Muscle of leg (tissue), 3 donors: ENCODE measurements at regions not wholly inside any gene's neighbourhood (a gene's known extent, or its start where the extent isn't known, plus 50 kb on each side); places are given as distances from the start of the nearest gene placed in this dataset.

Source experiments
- DNase-seq: peaks from one replicate; pipeline ENCODE4 v3.0.0; 2013
- H3K27ac ChIP-seq: one replicate; pipeline ENCODE4 v1.5.1; 2013; ENCODE audit warnings: mild to moderate bottlenecking, low read length, control low read depth
- H3K27me3 ChIP-seq: one replicate; pipeline ENCODE4 v1.6.1; 2013; ENCODE audit warnings: low read length; ENCODE audit not compliant: control insufficient read depth, insufficient read depth
- H3K36me3 ChIP-seq: one replicate; pipeline ENCODE4 v1.6.1; 2013; ENCODE audit warnings: low read length; ENCODE audit not compliant: control insufficient read depth, insufficient read depth
- H3K4me1 ChIP-seq: one replicate; pipeline ENCODE4 v1.6.1; 2013; ENCODE audit warnings: low read length; ENCODE audit not compliant: control insufficient read depth, insufficient read depth
- H3K4me3 ChIP-seq: one replicate; pipeline ENCODE4 v1.5.1; 2013; ENCODE audit warnings: low read length, control low read depth
- H3K9me3 ChIP-seq: replicated peaks from 2 replicates; pipeline ENCODE4 v1.6.1; 2013; ENCODE audit warnings: low read depth, low read length; ENCODE audit not compliant: control insufficient read depth
- WGBS: methylation state at CpG from one replicate; pipeline ENCODE4 v1.1.5; 2013; ENCODE audit warnings: missing lambda C conversion rate; ENCODE audit not compliant: insufficient coverage; 5-methylcytosine and 5-hydroxymethylcytosine counted together

GRCh38 chr9:95762322-95762721 is 113.2 kb upstream of the ERCC6L2 start:
- Histone ChIP-seq H3K4me3 (no peak overlapping the region), H3K36me3 (no peaks in the 10 kb centered on the region), H3K27me3 (peaks cover 3% of the 10 kb centered on the region), H3K27ac (no peak overlapping the region), H3K9me3 (no peaks in the 10 kb centered on the region), H3K4me1 (peaks cover 10% of the 10 kb centered on the region)
- DNase-seq: no peak
- 92% methylated on average over 2 of the region's 6 CpGs for WGBS

GRCh38 chr9:95760791-95761190 is 114.7 kb upstream of the ERCC6L2 start:
- Histone ChIP-seq H3K4me3 (no peak overlapping the region), H3K27me3 (no peaks in the 10 kb centered on the region), H3K4me1 (peaks cover 13% of the 10 kb centered on the region), H3K36me3 (no peaks in the 10 kb centered on the region), H3K9me3 (no peaks in the 10 kb centered on the region), H3K27ac (no peak overlapping the region)
- WGBS: 47% methylated on average over 7 of the region's 8 CpGs
- no peak for DNase-seq

GRCh38 chr9:95757439-95757838 is 118.1 kb upstream of the ERCC6L2 start:
- WGBS: 76% methylated on average over 4 of the region's 6 CpGs
- Histone ChIP-seq H3K27me3 (peaks cover 3% of the 10 kb centered on the region), H3K4me1 (peaks cover 30% of the 10 kb centered on the region), H3K36me3 (no peaks in the 10 kb centered on the region), H3K9me3 (no peaks in the 10 kb centered on the region), H3K4me3 (no peak overlapping the region), H3K27ac (no peak overlapping the region)
- peak; percentile 41 for DNase-seq

- H3K4me3 ChIP-seq: no peak overlapping the region
- peak; percentile 60 for DNase-seq
- peaks cover 34% of the 10 kb centered on the region for H3K4me1 ChIP-seq
- peaks cover 7% of the 10 kb centered on the region for H3K27me3 ChIP-seq
- H3K36me3 ChIP-seq: no peaks in the 10 kb centered on the region
- no CpG with 5 or more reads among the region's 4 CpGs for WGBS
- no peak overlapping the region for H3K27ac ChIP-seq
- H3K9me3 ChIP-seq: no peaks in the 10 kb centered on the region
These were observed 118.5 kb upstream of the ERCC6L2 start for GRCh38 chr9:95756986-95757385.

GRCh38 chr9:95756101-95756500 is 119.4 kb upstream of the ERCC6L2 start:
- H3K9me3 ChIP-seq: no peaks in the 10 kb centered on the region
- DNase-seq: no peak
- peaks cover 9% of the 10 kb centered on the region for H3K27me3 ChIP-seq
- WGBS: no CpG with 5 or more reads among the region's 3 CpGs
- no peak overlapping the region for H3K27ac ChIP-seq
- H3K4me1 ChIP-seq: peaks cover 36% of the 10 kb centered on the region
- H3K4me3 ChIP-seq: no peak overlapping the region
- H3K36me3 ChIP-seq: no peaks in the 10 kb centered on the region

GRCh38 chr9:95755421-95755730 is 120.1 kb upstream of the ERCC6L2 start:
- no peak overlapping the region for H3K4me3 ChIP-seq
- no peaks in the 10 kb centered on the region for H3K9me3 ChIP-seq
- peaks cover 36% of the 10 kb centered on the region for H3K4me1 ChIP-seq
- WGBS: 83% methylated on average over 3 of the region's 3 CpGs
- H3K27ac ChIP-seq: no peak overlapping the region
- H3K27me3 ChIP-seq: peaks cover 13% of the 10 kb centered on the region
- no peaks in the 10 kb centered on the region for H3K36me3 ChIP-seq
- no peak for DNase-seq

GRCh38 chr9:95754533-95755420 is 120.7 kb upstream of the ERCC6L2 start:
- Histone ChIP-seq H3K36me3 (no peaks in the 10 kb centered on the region), H3K4me3 (no peak overlapping the region), H3K4me1 (peaks cover 36% of the 10 kb centered on the region), H3K9me3 (no peaks in the 10 kb centered on the region), H3K27me3 (peaks cover 13% of the 10 kb centered on the region), H3K27ac (peak overlapping the region; percentile 76)
- 85% methylated on average over 10 of the region's 15 CpGs for WGBS
- DNase-seq: no peak

- H3K9me3 ChIP-seq: no peaks in the 10 kb centered on the region
- H3K4me3 ChIP-seq: no peak overlapping the region
- 43% methylated on average over 2 of the region's 7 CpGs for WGBS
- peaks cover 36% of the 10 kb centered on the region for H3K4me1 ChIP-seq
- H3K27me3 ChIP-seq: peaks cover 13% of the 10 kb centered on the region
- H3K36me3 ChIP-seq: no peaks in the 10 kb centered on the region
- DNase-seq: peak; percentile 80
- peak overlapping the region; percentile 76 for H3K27ac ChIP-seq
These were observed 121.6 kb upstream of the ERCC6L2 start for GRCh38 chr9:95753762-95754465.

GRCh38 chr9:95752129-95752731 is 123.3 kb upstream of the ERCC6L2 start:
- Histone ChIP-seq H3K36me3 (no peaks in the 10 kb centered on the region), H3K4me1 (peaks cover 36% of the 10 kb centered on the region), H3K9me3 (no peaks in the 10 kb centered on the region), H3K27me3 (peaks cover 13% of the 10 kb centered on the region), H3K4me3 (no peak overlapping the region), H3K27ac (no peak overlapping the region)
- WGBS: 33% methylated on average over 35 of the region's 41 CpGs
- no peak for DNase-seq

- no peak overlapping the region for H3K27ac ChIP-seq
- H3K27me3 ChIP-seq: peaks cover 13% of the 10 kb centered on the region
- no peak overlapping the region for H3K4me3 ChIP-seq
- peaks cover 36% of the 10 kb centered on the region for H3K4me1 ChIP-seq
- DNase-seq: no peak
- no peaks in the 10 kb centered on the region for H3K9me3 ChIP-seq
- no peaks in the 10 kb centered on the region for H3K36me3 ChIP-seq
- 46% methylated on average over 2 of the region's 2 CpGs for WGBS
These were observed 124.0 kb upstream of the ERCC6L2 start for GRCh38 chr9:95751520-95751790.
